Stimulated activated CD4-positive, alpha-beta T cell treated with anti-CD3 and anti-CD28 coated beads, Interleukin-1b, Interleukin-23, amount 100 ng/mL, for 48 hours (primary cell): ENCODE measurements at regions not wholly inside any gene's neighbourhood (a gene's known extent, or its start where the extent isn't known, plus 50 kb on each side); places are given as distances from the start of the nearest gene placed in this dataset.
"Not testable (repeated sequence)": the region's sequence is repeated elsewhere in the genome, so short reads cannot be mapped to it uniquely, and the experiment has no call there.

ENCODE experiments used
- DNase-seq: peaks from one replicate; pipeline ENCODE4 v3.0.0-alpha.2; 2020

GRCh38 chr3:132084982-132085381 is 50.2 kb upstream of the CPNE4 start:
- DNase-seq = no peak

- no peak for DNase-seq
Measured at GRCh38 chr3:132087356-132087755, 52.5 kb upstream of the CPNE4 start.

GRCh38 chr3:132088291-132088690 is 53.5 kb upstream of the CPNE4 start:
- no peak for DNase-seq

GRCh38 chr3:132090921-132091320 is 56.1 kb upstream of the CPNE4 start:
- no peak for DNase-seq

GRCh38 chr3:132116601-132117000 is 81.8 kb upstream of the CPNE4 start:
- DNase-seq = no peak

- no peak for DNase-seq
Measured at GRCh38 chr3:132117642-132118041, 82.8 kb upstream of the CPNE4 start.

GRCh38 chr3:132119531-132119930 is 84.7 kb upstream of the CPNE4 start:
- DNase-seq = no peak

GRCh38 chr3:132124096-132124495 is 89.3 kb upstream of the CPNE4 start:
- DNase-seq = no peak

GRCh38 chr3:132124651-132125284 is 90.0 kb upstream of the CPNE4 start:
- no peak for DNase-seq

- DNase-seq = no peak
Measured at GRCh38 chr3:132134611-132135010, 99.8 kb upstream of the CPNE4 start.

GRCh38 chr3:132135628-132136333 is 101.0 kb upstream of the CPNE4 start:
- DNase-seq = no peak

GRCh38 chr3:132136334-132136716 is 101.5 kb upstream of the CPNE4 start:
- no peak for DNase-seq

- not testable (repeated sequence) for DNase-seq
Measured at GRCh38 chr3:132136902-132137301, 102.1 kb upstream of the CPNE4 start.

- DNase-seq = no peak
Measured at GRCh38 chr3:132145833-132146232, 111.0 kb upstream of the CPNE4 start.

- DNase-seq = no peak
Measured at GRCh38 chr3:132154619-132155018, 119.8 kb upstream of the CPNE4 start.

GRCh38 chr3:132159145-132159544 is 124.3 kb upstream of the CPNE4 start:
- DNase-seq = no peak

- DNase-seq = no peak
Measured at GRCh38 chr3:132160198-132160597, 125.4 kb upstream of the CPNE4 start.

GRCh38 chr3:132161608-132162007 is 126.8 kb upstream of the CPNE4 start:
- no peak for DNase-seq

GRCh38 chr3:132164469-132165092 is 129.8 kb upstream of the CPNE4 start:
- no peak for DNase-seq

GRCh38 chr3:132167870-132168269 is 133.1 kb upstream of the CPNE4 start:
- no peak for DNase-seq

GRCh38 chr3:132174500-132174899 is 139.7 kb upstream of the CPNE4 start:
- DNase-seq = no peak

- no peak for DNase-seq
Measured at GRCh38 chr3:132180337-132180791, 136.8 kb upstream of the ACP3 start.

- DNase-seq = no peak
Measured at GRCh38 chr3:132183811-132184210, 133.4 kb upstream of the ACP3 start.

- no peak for DNase-seq
Measured at GRCh38 chr3:132187746-132188145, 129.5 kb upstream of the ACP3 start.
